ENCODE measurements at regions not wholly inside any gene's neighbourhood (a gene's known extent, or its start where the extent isn't known, plus 50 kb on each side); places are given as distances from the start of the nearest gene placed in this dataset.

DNA sequence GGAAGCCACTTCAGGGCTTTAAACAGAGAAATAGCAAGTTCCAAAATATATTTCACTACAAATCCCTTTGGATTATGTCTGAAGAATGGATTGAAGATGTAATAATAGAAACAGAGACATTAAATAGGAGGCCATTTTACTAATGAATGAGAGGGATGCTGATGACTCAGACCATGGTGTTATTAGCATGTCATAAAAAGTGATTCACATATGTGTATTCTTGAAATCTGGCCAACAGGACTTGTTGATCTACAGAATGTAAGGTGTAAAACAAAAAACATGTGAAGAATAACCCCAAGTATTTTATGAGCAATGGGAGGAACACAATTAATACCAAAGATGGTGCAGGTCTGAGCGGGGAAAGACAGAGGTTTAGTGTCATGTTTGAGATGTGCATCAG, 873.7 kb downstream of the SLITRK5 start:
- TF ChIP-seq POLR2A (IDR thresholded peaks at IDR 0.05) = no peak
- TF ChIP-seq, protein P1, sequence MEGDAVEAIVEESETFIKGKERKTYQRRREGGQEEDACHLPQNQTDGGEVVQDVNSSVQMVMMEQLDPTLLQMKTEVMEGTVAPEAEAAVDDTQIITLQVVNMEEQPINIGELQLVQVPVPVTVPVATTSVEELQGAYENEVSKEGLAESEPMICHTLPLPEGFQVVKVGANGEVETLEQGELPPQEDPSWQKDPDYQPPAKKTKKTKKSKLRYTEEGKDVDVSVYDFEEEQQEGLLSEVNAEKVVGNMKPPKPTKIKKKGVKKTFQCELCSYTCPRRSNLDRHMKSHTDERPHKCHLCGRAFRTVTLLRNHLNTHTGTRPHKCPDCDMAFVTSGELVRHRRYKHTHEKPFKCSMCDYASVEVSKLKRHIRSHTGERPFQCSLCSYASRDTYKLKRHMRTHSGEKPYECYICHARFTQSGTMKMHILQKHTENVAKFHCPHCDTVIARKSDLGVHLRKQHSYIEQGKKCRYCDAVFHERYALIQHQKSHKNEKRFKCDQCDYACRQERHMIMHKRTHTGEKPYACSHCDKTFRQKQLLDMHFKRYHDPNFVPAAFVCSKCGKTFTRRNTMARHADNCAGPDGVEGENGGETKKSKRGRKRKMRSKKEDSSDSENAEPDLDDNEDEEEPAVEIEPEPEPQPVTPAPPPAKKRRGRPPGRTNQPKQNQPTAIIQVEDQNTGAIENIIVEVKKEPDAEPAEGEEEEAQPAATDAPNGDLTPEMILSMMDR (IDR thresholded peaks at IDR 0.05) = no peak
